ENCODE measurements at regions not wholly inside any gene's neighbourhood (a gene's known extent, or its start where the extent isn't known, plus 50 kb on each side); places are given as distances from the start of the nearest gene placed in this dataset.

- Histone ChIP-seq H3K4me1 (ENCODE audit: control insufficient read depth in 1 of 2, insufficient read depth in 2 of 2, low read length in 2 of 2) (peaks cover 0 to 3% of the 10 kb centered on the region in 2 experiments; a peak in 1 of 4 replicates), H3K4me3 (replicated peaks in 1 of 2; ENCODE audit: low read depth in 1 of 2, low read length in 2 of 2) (no peak overlapping the region), H3K9me3 (ENCODE audit: control insufficient read depth in 1 of 2, insufficient read depth in 1 of 2, low read depth in 1 of 2, low read length in 2 of 2) (no peaks in the 10 kb centered on the region), H3K9ac (ENCODE audit: low read length) (no peak overlapping the region), H4K20me1 (ENCODE audit: insufficient read depth) (no peaks in the 10 kb centered on the region), H3K27me3 (ENCODE audit: insufficient read depth, low read length) (no peaks in the 10 kb centered on the region), H3K79me2 (ENCODE audit: insufficient read depth, low read length) (no peaks in the 10 kb centered on the region), H3K27ac (ENCODE audit: low read depth, low read length) (no peak overlapping the region), H3K36me3 (ENCODE audit: control insufficient read depth in 1 of 2, insufficient read depth in 2 of 2, low read length in 2 of 2) (no peaks in the 10 kb centered on the region), H3K9me2 (ENCODE audit: insufficient read depth) (no peaks in the 10 kb centered on the region), H3K4me2 (ENCODE audit: low read length) (no peak overlapping the region), H2AFZ (ENCODE audit: low read depth, low read length, poor library complexity, severe bottlenecking) (no peak overlapping the region)
- CTCF ChIA-PET = no interaction called here
- RAD21 ChIA-PET (ENCODE audit: low non-redundant PET in 1 of 2, low total read pairs in 2 of 2, uncharacterized antibody in 2 of 2, unreplicated experiment in 2 of 2) = no interaction called here
- TF ChIP-seq, protein P1, sequence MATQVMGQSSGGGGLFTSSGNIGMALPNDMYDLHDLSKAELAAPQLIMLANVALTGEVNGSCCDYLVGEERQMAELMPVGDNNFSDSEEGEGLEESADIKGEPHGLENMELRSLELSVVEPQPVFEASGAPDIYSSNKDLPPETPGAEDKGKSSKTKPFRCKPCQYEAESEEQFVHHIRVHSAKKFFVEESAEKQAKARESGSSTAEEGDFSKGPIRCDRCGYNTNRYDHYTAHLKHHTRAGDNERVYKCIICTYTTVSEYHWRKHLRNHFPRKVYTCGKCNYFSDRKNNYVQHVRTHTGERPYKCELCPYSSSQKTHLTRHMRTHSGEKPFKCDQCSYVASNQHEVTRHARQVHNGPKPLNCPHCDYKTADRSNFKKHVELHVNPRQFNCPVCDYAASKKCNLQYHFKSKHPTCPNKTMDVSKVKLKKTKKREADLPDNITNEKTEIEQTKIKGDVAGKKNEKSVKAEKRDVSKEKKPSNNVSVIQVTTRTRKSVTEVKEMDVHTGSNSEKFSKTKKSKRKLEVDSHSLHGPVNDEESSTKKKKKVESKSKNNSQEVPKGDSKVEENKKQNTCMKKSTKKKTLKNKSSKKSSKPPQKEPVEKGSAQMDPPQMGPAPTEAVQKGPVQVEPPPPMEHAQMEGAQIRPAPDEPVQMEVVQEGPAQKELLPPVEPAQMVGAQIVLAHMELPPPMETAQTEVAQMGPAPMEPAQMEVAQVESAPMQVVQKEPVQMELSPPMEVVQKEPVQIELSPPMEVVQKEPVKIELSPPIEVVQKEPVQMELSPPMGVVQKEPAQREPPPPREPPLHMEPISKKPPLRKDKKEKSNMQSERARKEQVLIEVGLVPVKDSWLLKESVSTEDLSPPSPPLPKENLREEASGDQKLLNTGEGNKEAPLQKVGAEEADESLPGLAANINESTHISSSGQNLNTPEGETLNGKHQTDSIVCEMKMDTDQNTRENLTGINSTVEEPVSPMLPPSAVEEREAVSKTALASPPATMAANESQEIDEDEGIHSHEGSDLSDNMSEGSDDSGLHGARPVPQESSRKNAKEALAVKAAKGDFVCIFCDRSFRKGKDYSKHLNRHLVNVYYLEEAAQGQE (IDR thresholded peaks at IDR 0.05; ENCODE audit: low read depth) = no peak
- TF ChIP-seq FOSL1 (IDR thresholded peaks at IDR 0.05; ENCODE audit: low read depth) (no peak), SP1 (IDR thresholded peaks at IDR 0.05; ENCODE audit: low read depth) (no peak), JUND (IDR thresholded peaks at IDR 0.05) (no peak), SRF (IDR thresholded peaks at IDR 0.05; ENCODE audit: low read depth) (no peak), YY1 (IDR thresholded peaks at IDR 0.05; ENCODE audit: extremely low read depth, insufficient replicate concordance, low read depth, low read length) (no peak), EZH2 (IDR thresholded peaks at IDR 0.05) (no peak), CEBPB (IDR thresholded peaks at IDR 0.05; ENCODE audit: low read depth) (no peak), POLR2AphosphoS5 (IDR thresholded peaks at IDR 0.05; ENCODE audit: low read depth, low read length) (no peak), RAD21 (IDR thresholded peaks at IDR 0.05; ENCODE audit: low read depth) (no peak), ZFX (IDR thresholded peaks at IDR 0.05) (no peak), EZH2phosphoT487 (IDR thresholded peaks at IDR 0.05; ENCODE audit: borderline replicate concordance) (no peak), EGR1 (IDR thresholded peaks at IDR 0.05; ENCODE audit: low read depth) (no peak), CBX3 (IDR thresholded peaks at IDR 0.05; ENCODE audit: low read depth) (no peak), CTCF (IDR thresholded peaks at IDR 0.05 in 2 of 3, conservative IDR thresholded peaks at IDR 0.05 in 1 of 3; ENCODE audit: borderline replicate concordance in 1 of 3, insufficient read depth in 1 of 3, low read depth in 2 of 3, low read length in 2 of 3) (no peak), SIN3A (IDR thresholded peaks at IDR 0.05; ENCODE audit: low read depth) (no peak), TCF7L2 (IDR thresholded peaks at IDR 0.05; ENCODE audit: borderline replicate concordance, extremely low read depth, insufficient read depth, insufficient read length) (no peak)
- TF ChIP-seq, protein P2, sequence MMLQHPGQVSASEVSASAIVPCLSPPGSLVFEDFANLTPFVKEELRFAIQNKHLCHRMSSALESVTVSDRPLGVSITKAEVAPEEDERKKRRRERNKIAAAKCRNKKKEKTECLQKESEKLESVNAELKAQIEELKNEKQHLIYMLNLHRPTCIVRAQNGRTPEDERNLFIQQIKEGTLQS (IDR thresholded peaks at IDR 0.05) = no peak
- TF ChIP-seq, protein P3, sequence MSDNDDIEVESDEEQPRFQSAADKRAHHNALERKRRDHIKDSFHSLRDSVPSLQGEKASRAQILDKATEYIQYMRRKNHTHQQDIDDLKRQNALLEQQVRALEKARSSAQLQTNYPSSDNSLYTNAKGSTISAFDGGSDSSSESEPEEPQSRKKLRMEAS (IDR thresholded peaks at IDR 0.05) = no peak
- TF ChIP-seq, protein P4, sequence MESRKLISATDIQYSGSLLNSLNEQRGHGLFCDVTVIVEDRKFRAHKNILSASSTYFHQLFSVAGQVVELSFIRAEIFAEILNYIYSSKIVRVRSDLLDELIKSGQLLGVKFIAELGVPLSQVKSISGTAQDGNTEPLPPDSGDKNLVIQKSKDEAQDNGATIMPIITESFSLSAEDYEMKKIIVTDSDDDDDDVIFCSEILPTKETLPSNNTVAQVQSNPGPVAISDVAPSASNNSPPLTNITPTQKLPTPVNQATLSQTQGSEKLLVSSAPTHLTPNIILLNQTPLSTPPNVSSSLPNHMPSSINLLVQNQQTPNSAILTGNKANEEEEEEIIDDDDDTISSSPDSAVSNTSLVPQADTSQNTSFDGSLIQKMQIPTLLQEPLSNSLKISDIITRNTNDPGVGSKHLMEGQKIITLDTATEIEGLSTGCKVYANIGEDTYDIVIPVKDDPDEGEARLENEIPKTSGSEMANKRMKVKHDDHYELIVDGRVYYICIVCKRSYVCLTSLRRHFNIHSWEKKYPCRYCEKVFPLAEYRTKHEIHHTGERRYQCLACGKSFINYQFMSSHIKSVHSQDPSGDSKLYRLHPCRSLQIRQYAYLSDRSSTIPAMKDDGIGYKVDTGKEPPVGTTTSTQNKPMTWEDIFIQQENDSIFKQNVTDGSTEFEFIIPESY (IDR thresholded peaks at IDR 0.05; ENCODE audit: extremely low read depth, insufficient replicate concordance, low read length) = no peak
- intact Hi-C loops (cut with micrococcal nuclease) = no loop called here
- BruUV-seq (replicated peaks) = no TSS peak
- DNase-seq (ENCODE audit: low read depth, low spot score) (no peak), ATAC-seq (no peak)
- POLR2A ChIA-PET = no interaction called here
Observed at GRCh38 chr4:140243278-140243753, 89.3 kb upstream of the MAML3 start.

All from HCT116 (cell line).